Neural cell (in vitro differentiated cells): ENCODE measurements at regions not wholly inside any gene's neighbourhood (a gene's known extent, or its start where the extent isn't known, plus 50 kb on each side); places are given as distances from the start of the nearest gene placed in this dataset.

Source experiments
- H2AFZ ChIP-seq: fragments of 200-600, 300-800 bp; sonication (generic), shearing (Covaris generic); 2 replicates; pipeline ENCODE4 v1.6.0; 2014; ENCODE audit warnings: low read depth, mild to moderate bottlenecking, antibody characterized with exemption, low read length, moderate library complexity
- H3F3A ChIP-seq: fragments of 200-600 bp; shearing (Covaris generic); 2 replicates; pipeline ENCODE4 v1.6.1; 2016; ENCODE audit warnings: mild to moderate bottlenecking, moderate library complexity, mixed read lengths, antibody characterized with exemption, low read length; ENCODE audit not compliant: insufficient read depth, poor library complexity, severe bottlenecking
- H3K27ac ChIP-seq: fragments of 200-600, 300-800 bp; sonication (generic), shearing (Covaris generic); 2 replicates; pipeline ENCODE4 v1.5.1; 2014; ENCODE audit warnings: mild to moderate bottlenecking, low read length, moderate library complexity
- H3K27me3 ChIP-seq: fragments of 300-800, 200-600 bp; sonication (generic), shearing (Covaris generic); 2 replicates; pipeline ENCODE4 v1.6.0; 2014; ENCODE audit warnings: mild to moderate bottlenecking, low read depth, low read length, moderate library complexity; ENCODE audit not compliant: insufficient read depth
- H3K36me3 ChIP-seq: fragments of 300-800, 200-600 bp; sonication (generic), shearing (Covaris generic); 2 replicates; pipeline ENCODE4 v1.5.1; 2014; ENCODE audit warnings: mild to moderate bottlenecking, antibody characterized with exemption, low read length, moderate library complexity; ENCODE audit not compliant: insufficient read depth
- H3K4me2 ChIP-seq: fragments of 300-800, 200-600 bp; sonication (generic), shearing (Covaris generic); 2 replicates; pipeline ENCODE4 v1.6.0; 2014; ENCODE audit warnings: mild to moderate bottlenecking, low read length
- H3K4me3 ChIP-seq: fragments of 300-800, 200-600 bp; sonication (generic), shearing (Covaris generic); 2 replicates; pipeline ENCODE4 v1.5.1; 2014; ENCODE audit warnings: mild to moderate bottlenecking, low read length, moderate library complexity
- H3K79me2 ChIP-seq: fragments of 200-600 bp; shearing (Covaris generic); replicated peaks from 2 replicates; pipeline ENCODE4 v1.6.0; 2014; ENCODE audit warnings: mild to moderate bottlenecking, low read length, moderate library complexity; ENCODE audit not compliant: insufficient read depth
- H3K9ac ChIP-seq: fragments of 300-800, 200-600 bp; sonication (generic), shearing (Covaris generic); 2 replicates; pipeline ENCODE4 v1.6.1; 2016; ENCODE audit warnings: mild to moderate bottlenecking, low read length, mixed read lengths
- H3K9me2 ChIP-seq: fragments of 200-600 bp; shearing (Covaris generic); 2 replicates; pipeline ENCODE4 v1.6.1; 2016; ENCODE audit warnings: mild to moderate bottlenecking, low read length, mixed read lengths; ENCODE audit not compliant: insufficient read depth
- H3K9me3 ChIP-seq: fragments of 200-600, 300-800 bp; sonication (generic), shearing (Covaris generic); 2 replicates; pipeline ENCODE4 v1.6.1; 2016; ENCODE audit warnings: mild to moderate bottlenecking, mixed run types, low read length, moderate library complexity, mixed read lengths
- H4K20me1 ChIP-seq: fragments of 200-600 bp; shearing (Covaris generic); 2 replicates; pipeline ENCODE4 v1.6.1; 2016; ENCODE audit warnings: mild to moderate bottlenecking, mixed run types; ENCODE audit not compliant: insufficient read depth
- CTCF ChIP-seq: fragments of 450-650 bp; IDR thresholded peaks from 2 replicates; pipeline ENCODE4 v1.5.1; 2014; ENCODE audit warnings: antibody characterized with exemption, mild to moderate bottlenecking, moderate library complexity; ENCODE audit not compliant: poor library complexity, severe bottlenecking
- EP300 ChIP-seq: fragments of 450-650 bp; conservative IDR thresholded peaks from 2 replicates; pipeline ENCODE4 v1.6.1; 2014; ENCODE audit warnings: antibody characterized with exemption, mild to moderate bottlenecking, moderate library complexity; ENCODE audit not compliant: poor library complexity, severe bottlenecking
- EZH2 ChIP-seq: fragments of 200-600, 300-800 bp; shearing (Covaris generic), sonication (generic); IDR thresholded peaks from 2 replicates; pipeline ENCODE4 v1.6.1; 2014; ENCODE audit warnings: antibody characterized with exemption, low read length, borderline replicate concordance, mild to moderate bottlenecking; ENCODE audit not compliant: insufficient read depth, poor library complexity, severe bottlenecking
- MXI1 ChIP-seq: fragments of 450-650 bp; conservative IDR thresholded peaks from 2 replicates; pipeline ENCODE4 v1.6.1; 2014; ENCODE audit warnings: antibody characterized with exemption, mild to moderate bottlenecking; ENCODE audit not compliant: poor library complexity, severe bottlenecking
- POLR2AphosphoS5 ChIP-seq: IDR thresholded peaks from 2 replicates; pipeline ENCODE4 v1.6.1; 2012
- RAD21 ChIP-seq: fragments of 450-650 bp; conservative IDR thresholded peaks from 2 replicates; pipeline ENCODE4 v1.6.1; 2014; ENCODE audit warnings: antibody characterized with exemption, mild to moderate bottlenecking, moderate library complexity
- REST ChIP-seq: IDR thresholded peaks from 2 replicates; pipeline ENCODE4 v1.6.1; 2012; ENCODE audit warnings: borderline replicate concordance
- SMC3 ChIP-seq: fragments of 450-650 bp; conservative IDR thresholded peaks from 2 replicates; pipeline ENCODE4 v1.6.1; 2014; ENCODE audit warnings: antibody characterized with exemption, mild to moderate bottlenecking, moderate library complexity; ENCODE audit not compliant: poor library complexity
- TAF1 ChIP-seq: IDR thresholded peaks from 2 replicates; pipeline ENCODE4 v1.6.1; 2012; ENCODE audit warnings: low read depth

DNA sequence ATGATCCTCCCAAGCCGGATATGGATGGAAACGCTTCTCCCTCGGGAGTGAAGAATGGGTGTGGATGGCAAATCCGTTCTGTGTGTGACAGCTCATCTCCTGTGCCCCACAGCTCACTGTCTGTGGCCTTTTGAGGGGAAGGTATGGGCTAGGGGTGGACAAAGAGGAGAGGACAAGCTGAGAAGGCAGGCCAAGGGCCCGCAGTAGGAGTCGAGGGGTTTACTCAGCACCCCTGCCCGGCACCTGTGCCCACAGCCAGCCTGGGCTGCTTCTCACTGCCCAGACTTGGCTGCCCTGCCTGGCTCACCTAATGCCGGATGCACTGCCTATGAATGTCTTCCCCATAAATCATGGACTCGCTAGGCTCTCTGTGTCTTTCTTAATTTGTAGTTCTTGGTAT lies 503.8 kb downstream of the TCERG1L start:
- H3K27me3 ChIP-seq, result no peaks in the 10 kb centered on the region
- H4K20me1 ChIP-seq, result no peaks in the 10 kb centered on the region
- no peaks in the 10 kb centered on the region for H3K79me2 ChIP-seq
- H3K36me3 ChIP-seq, result no peaks in the 10 kb centered on the region
- H3K27ac ChIP-seq, result no peak overlapping the region
- H3K9me2 ChIP-seq, result no peaks in the 10 kb centered on the region
- H3K4me3 ChIP-seq, result no peak overlapping the region
- H3K9ac ChIP-seq, result no peak overlapping the region
- no peak overlapping the region for H2AFZ ChIP-seq
- H3K4me2 ChIP-seq, result no peak overlapping the region
- TF ChIP-seq MXI1 (no peak), REST (no peak), RAD21 (no peak), TAF1 (no peak), EP300 (no peak), POLR2AphosphoS5 (no peak), SMC3 (no peak), EZH2 (no peak), CTCF (no peak)
- H3F3A ChIP-seq, result no peaks in the 10 kb centered on the region
- no peaks in the 10 kb centered on the region for H3K9me3 ChIP-seq

- no peaks in the 10 kb centered on the region for H3K27me3 ChIP-seq
- H3K4me2 ChIP-seq, result no peak overlapping the region
- H3K9ac ChIP-seq, result no peak overlapping the region
- H3K4me3 ChIP-seq, result no peak overlapping the region
- H3K9me2 ChIP-seq, result no peaks in the 10 kb centered on the region
- no peaks in the 10 kb centered on the region for H3K79me2 ChIP-seq
- no peak for TF ChIP-seq EZH2
- H3K27ac ChIP-seq, result no peak overlapping the region
- no peaks in the 10 kb centered on the region for H3F3A ChIP-seq
- H3K36me3 ChIP-seq, result no peaks in the 10 kb centered on the region
- no peaks in the 10 kb centered on the region for H4K20me1 ChIP-seq
- no peaks in the 10 kb centered on the region for H3K9me3 ChIP-seq
- H2AFZ ChIP-seq, result no peak overlapping the region
These were observed 503.3 kb downstream of the TCERG1L start for GRCh38 chr10:130808243-130808642.

DNA sequence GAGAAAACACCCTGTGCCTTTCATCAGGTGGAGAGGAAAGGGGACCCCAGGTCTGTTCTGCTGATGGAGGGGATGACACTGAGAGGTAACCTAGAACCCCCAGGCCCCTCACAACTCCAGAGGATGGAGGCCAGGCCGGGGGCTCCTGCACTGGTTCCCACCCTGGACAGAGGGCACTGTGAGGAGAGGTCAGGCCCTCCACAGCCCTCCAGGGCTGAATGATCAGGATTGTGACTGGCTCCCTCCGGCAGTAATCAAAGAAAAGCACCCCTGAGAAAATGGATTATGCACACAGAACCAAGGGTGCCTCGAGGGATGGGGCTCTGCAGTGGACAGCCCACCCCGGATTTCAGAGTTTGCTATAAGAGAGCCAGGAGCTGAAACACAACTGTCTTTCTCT lies 502.8 kb downstream of the TCERG1L start:
- Histone ChIP-seq H3K27ac (no peak overlapping the region), H3K79me2 (no peaks in the 10 kb centered on the region), H3K4me3 (no peak overlapping the region), H3K36me3 (no peaks in the 10 kb centered on the region), H3K4me2 (no peak overlapping the region), H3K27me3 (no peaks in the 10 kb centered on the region), H3K9me2 (no peaks in the 10 kb centered on the region), H4K20me1 (no peaks in the 10 kb centered on the region), H3K9me3 (no peaks in the 10 kb centered on the region), H3F3A (no peaks in the 10 kb centered on the region), H3K9ac (no peak overlapping the region), H2AFZ (no peak overlapping the region)
- no peak for TF ChIP-seq CTCF
- TF ChIP-seq RAD21, result no peak
- TF ChIP-seq EP300, result no peak
- TF ChIP-seq TAF1, result no peak
- no peak for TF ChIP-seq EZH2
- TF ChIP-seq POLR2AphosphoS5, result no peak
- no peak for TF ChIP-seq REST
- TF ChIP-seq SMC3, result no peak
- TF ChIP-seq MXI1, result no peak
